ENCODE measurements at regions not wholly inside any gene's neighbourhood (a gene's known extent, or its start where the extent isn't known, plus 50 kb on each side); places are given as distances from the start of the nearest gene placed in this dataset.

DNA sequence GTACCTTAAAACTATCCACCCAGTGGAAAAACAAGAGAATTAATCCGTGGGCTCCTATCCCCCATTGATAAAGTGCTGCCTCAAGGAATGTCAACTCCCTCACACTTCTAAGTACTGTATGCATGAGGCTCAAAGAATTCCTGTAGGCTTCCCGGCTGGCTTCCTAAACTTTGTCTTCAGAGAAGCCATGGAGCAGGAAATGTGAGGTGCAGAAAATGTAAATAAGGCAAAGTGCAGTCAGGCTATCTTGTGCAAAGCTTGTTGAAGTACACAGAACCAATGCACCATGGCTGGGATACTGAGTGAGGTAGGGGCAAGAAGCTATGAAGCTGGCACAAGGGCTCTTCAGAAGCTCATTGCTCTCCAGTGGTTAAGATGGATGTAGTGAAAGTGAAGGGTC is 611.0 kb downstream of the FSCB start:
- Histone ChIP-seq H3K36me3 (replicated peaks) (no peaks in the 10 kb centered on the region), H3K27me3 (replicated peaks) (no peaks in the 10 kb centered on the region), H3K4me3 (ENCODE audit: low read depth, low read length) (no peak overlapping the region), H3K27ac (no peak overlapping the region)
- TF ChIP-seq, protein P1, sequence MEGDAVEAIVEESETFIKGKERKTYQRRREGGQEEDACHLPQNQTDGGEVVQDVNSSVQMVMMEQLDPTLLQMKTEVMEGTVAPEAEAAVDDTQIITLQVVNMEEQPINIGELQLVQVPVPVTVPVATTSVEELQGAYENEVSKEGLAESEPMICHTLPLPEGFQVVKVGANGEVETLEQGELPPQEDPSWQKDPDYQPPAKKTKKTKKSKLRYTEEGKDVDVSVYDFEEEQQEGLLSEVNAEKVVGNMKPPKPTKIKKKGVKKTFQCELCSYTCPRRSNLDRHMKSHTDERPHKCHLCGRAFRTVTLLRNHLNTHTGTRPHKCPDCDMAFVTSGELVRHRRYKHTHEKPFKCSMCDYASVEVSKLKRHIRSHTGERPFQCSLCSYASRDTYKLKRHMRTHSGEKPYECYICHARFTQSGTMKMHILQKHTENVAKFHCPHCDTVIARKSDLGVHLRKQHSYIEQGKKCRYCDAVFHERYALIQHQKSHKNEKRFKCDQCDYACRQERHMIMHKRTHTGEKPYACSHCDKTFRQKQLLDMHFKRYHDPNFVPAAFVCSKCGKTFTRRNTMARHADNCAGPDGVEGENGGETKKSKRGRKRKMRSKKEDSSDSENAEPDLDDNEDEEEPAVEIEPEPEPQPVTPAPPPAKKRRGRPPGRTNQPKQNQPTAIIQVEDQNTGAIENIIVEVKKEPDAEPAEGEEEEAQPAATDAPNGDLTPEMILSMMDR (IDR thresholded peaks at IDR 0.05; ENCODE audit: low read depth, low read length, missing control alignments), result no peak
- in situ Hi-C loops (cut with HindIII; ENCODE audit: low pct_ligation_motif_present, low sequenced_read_pairs), result no loop called here
- no peak for DNase-seq

DNA sequence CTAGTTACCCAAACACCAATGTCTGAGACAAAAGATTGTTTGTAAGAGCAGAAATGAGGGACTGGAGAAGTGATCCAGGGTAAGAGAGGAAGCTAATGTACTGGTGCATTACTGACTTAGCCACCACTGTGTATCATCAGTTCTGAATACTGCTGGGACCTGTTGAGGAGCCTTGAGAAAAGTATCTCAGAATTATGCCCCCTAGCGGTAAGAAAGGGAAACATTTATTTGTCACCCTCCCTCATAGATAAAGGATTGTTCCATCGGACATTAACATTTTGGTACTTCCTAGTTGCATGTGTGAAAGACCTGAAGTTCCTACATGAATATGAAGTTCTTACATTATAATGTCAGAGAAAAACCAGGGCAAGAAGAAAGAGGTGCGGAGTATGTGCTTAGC is 612.5 kb downstream of the FSCB start:
- in situ Hi-C loops (cut with HindIII; ENCODE audit: low pct_ligation_motif_present, low sequenced_read_pairs), result no loop called here
- no peak for DNase-seq
- Histone ChIP-seq H3K4me3 (ENCODE audit: low read depth, low read length) (no peak overlapping the region), H3K36me3 (replicated peaks) (no peaks in the 10 kb centered on the region), H3K27ac (no peak overlapping the region), H3K27me3 (replicated peaks) (no peaks in the 10 kb centered on the region)
- TF ChIP-seq, protein P1 (IDR thresholded peaks at IDR 0.05; ENCODE audit: low read depth, low read length, missing control alignments), result peak; percentile 33

DNA sequence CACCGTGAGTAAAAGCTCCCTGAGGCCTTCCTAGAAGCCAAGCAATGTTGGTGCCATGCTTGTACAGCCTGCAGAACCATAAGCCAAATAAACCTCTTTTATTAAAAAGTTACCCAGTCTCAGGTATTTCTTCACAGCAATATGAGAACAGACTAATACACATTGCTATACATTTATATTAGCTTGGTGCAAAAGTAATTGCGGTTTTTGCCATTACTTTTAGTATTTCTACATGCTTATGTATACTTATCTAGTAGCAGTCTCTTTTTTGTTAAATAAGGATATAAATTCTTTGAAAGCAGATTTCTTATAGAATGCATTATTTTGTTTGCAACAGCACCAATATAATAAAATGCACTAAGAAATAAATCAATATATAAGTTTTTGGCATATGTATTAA is 619.6 kb downstream of the FSCB start:
- no peaks in the 10 kb centered on the region for H3K36me3 ChIP-seq (replicated peaks)
- TF ChIP-seq, protein P1 (IDR thresholded peaks at IDR 0.05; ENCODE audit: low read depth, low read length, missing control alignments), result no peak
- no peaks in the 10 kb centered on the region for H3K27me3 ChIP-seq (replicated peaks)
- H3K4me3 ChIP-seq (ENCODE audit: low read depth, low read length), result no peak overlapping the region
- no peak overlapping the region for H3K27ac ChIP-seq
- in situ Hi-C loops (cut with HindIII; ENCODE audit: low pct_ligation_motif_present, low sequenced_read_pairs), result no loop called here
- no peak for DNase-seq

DNA sequence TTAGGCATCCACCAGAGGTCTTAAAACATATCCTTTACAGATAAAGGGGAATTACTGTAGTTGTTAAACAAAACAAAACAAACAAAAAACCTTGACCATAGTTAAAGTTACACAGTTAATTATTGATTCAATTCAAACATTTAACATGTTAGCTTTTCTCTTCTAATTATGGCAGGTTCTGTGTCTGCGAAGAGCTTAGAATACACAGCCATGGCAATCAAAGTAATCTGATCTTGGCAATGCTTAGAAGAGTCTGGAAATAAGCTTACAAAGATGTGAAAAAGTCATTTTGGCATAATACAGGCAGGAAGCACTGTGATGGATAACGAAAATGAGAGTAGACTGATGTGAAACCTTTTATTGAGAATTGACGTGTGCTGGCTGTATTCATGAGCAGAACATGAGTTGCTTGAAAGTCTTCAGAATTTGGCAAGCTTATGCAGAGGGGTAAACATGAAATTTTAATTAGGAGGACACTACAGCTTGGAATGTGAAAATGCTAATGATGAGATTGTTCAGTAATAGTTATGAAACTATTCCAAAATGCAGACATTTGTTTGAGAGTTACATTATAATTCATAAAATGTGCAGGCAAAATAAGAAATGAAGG is 629.6 kb downstream of the FSCB start:
- H3K4me3 ChIP-seq (ENCODE audit: low read depth, low read length), result no peak overlapping the region
- no peaks in the 10 kb centered on the region for H3K36me3 ChIP-seq (replicated peaks)
- in situ Hi-C loops (cut with HindIII; ENCODE audit: low pct_ligation_motif_present, low sequenced_read_pairs), result no loop called here
- H3K27me3 ChIP-seq (replicated peaks), result no peaks in the 10 kb centered on the region
- DNase-seq, result no peak
- TF ChIP-seq, protein P1 (IDR thresholded peaks at IDR 0.05; ENCODE audit: low read depth, low read length, missing control alignments), result no peak
- H3K27ac ChIP-seq, result no peak overlapping the region

DNA sequence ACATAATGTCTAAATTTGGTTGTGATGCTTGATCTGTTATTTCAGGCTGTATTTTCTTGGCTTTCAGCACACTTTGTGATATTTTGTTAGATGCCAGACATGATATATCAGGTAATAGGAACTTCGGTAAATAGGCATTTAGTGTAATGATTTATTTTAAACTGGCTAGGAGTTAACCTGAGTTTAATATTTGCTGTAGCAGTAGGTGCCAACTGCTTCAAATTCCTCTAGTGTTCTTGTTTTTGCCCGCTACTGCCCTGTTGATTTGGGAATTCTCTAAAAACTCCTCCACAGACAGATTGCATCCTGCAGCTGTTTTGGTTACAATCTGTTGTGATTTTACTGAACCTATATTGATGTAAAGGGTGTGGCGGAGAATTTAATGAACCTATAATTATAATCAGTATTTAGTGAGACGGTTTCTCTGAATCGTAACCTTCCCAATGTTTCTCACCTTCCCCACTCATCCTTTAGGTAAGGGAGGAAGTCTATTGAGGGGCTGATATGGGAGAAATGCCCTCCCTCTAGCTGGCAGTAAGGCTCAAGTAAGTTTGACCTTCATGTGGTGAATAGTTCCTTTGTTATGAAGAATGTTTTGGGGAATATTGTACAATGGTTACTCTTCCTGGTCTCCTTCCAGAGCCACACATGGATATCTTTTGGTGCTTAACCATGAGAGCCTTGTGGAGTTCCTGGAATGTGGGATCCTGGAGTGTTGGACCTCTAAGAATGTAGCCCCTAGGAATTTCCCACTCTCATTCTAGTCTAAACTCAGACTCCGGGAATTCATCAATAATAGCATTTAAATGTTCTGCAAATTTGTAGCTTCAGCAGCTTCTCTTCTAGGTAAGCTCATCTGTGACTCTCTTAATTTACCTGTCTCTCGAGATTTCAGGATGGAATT is 634.1 kb downstream of the FSCB start:
- in situ Hi-C loops (cut with HindIII; ENCODE audit: low pct_ligation_motif_present, low sequenced_read_pairs), result no loop called here
- DNase-seq, result no peak

More for the DNA sequence above, 634.1 kb downstream of the FSCB start:
- no peaks in the 10 kb centered on the region for H3K36me3 ChIP-seq (replicated peaks)
- no peak overlapping the region for H3K4me3 ChIP-seq (ENCODE audit: low read depth, low read length)
- no peaks in the 10 kb centered on the region for H3K27me3 ChIP-seq (replicated peaks)
- TF ChIP-seq, protein P1 (IDR thresholded peaks at IDR 0.05; ENCODE audit: low read depth, low read length, missing control alignments), result no peak
- no peak overlapping the region for H3K27ac ChIP-seq
